ENCODE measurements at regions not wholly inside any gene's neighbourhood (a gene's known extent, or its start where the extent isn't known, plus 50 kb on each side); places are given as distances from the start of the nearest gene placed in this dataset.
A peak's percentile ranks its signal among the peaks of the same experiment; 100 is the strongest.

- H2BK120ac ChIP-seq (replicated peaks; ENCODE audit: low read depth, low read length), result no peak overlapping the region
- ChIA-PET POLR2A (ENCODE audit: partially characterized antibody) (interaction anchor here (0.8 to 1.0 kb wide), 2 partner anchors 267 to 271 kb away, joined by 3 to 4 read pairs; partner anchors contain the start of gene THBS1), CTCF (ENCODE audit: partially characterized antibody) (interaction anchor here (0.7 to 2.5 kb wide), 7 partner anchors 14 to 290 kb away, joined by 3 to 13 read pairs (median 3); partner anchors contain the start of gene THBS1)
- FAIRE-seq (no peak), DNase-seq (ENCODE audit: low read depth in 1 of 2, low spot score in 2 of 2) (peak in 1 of 2 experiments; percentile 9)
- H3K23ac ChIP-seq (ENCODE audit: insufficient read length), result no peak overlapping the region
- no peak overlapping the region for H3K4ac ChIP-seq (replicated peaks; ENCODE audit: insufficient read length, low read depth, low read length)
- no peaks in the 10 kb centered on the region for H3K4me1 ChIP-seq (replicated peaks in 1 of 4; ENCODE audit: control insufficient read depth in 3 of 4, insufficient read depth in 4 of 4, low read length in 3 of 4)
- peaks cover 0 to 1% (median 0%) of the 10 kb centered on the region in 4 experiments; a peak in 1 of 7 replicates for H3K27me3 ChIP-seq (replicated peaks in 1 of 4; ENCODE audit: control insufficient read depth in 3 of 4, extremely low read depth in 1 of 4, insufficient read depth in 3 of 4, low read length in 3 of 4)
- no peaks in the 10 kb centered on the region for H3K79me2 ChIP-seq (ENCODE audit: control insufficient read depth in 1 of 2, insufficient read depth in 2 of 2, low read length in 2 of 2)
- no peak overlapping the region for H3K14ac ChIP-seq (ENCODE audit: insufficient read length)
- H3K18ac ChIP-seq (ENCODE audit: extremely low read depth, low read length), result no peak overlapping the region
- no peak overlapping the region for H3K27ac ChIP-seq (ENCODE audit: low read depth, low read length)
- H4K20me1 ChIP-seq (replicated peaks in 1 of 2; ENCODE audit: control insufficient read depth in 1 of 2, insufficient read depth in 2 of 2, low read length in 2 of 2), result no peaks in the 10 kb centered on the region
- H2BK15ac ChIP-seq (ENCODE audit: low read length), result no peak overlapping the region
- H3K56ac ChIP-seq (replicated peaks; ENCODE audit: insufficient read length, low read depth, low read length), result no peak overlapping the region
- no peaks in the 10 kb centered on the region; the same call in 1 of the 2 replicates for H3K23me2 ChIP-seq (ENCODE audit: low read depth, low read length)
- no peak overlapping the region for H4K5ac ChIP-seq (ENCODE audit: insufficient read length, low read depth, low read length)
- H4K91ac ChIP-seq (replicated peaks; ENCODE audit: insufficient read length, low read length), result no peak overlapping the region
- no peaks in the 10 kb centered on the region for H3K79me1 ChIP-seq (ENCODE audit: low read depth, low read length)
- no peaks in the 10 kb centered on the region for H3K9me3 ChIP-seq (ENCODE audit: insufficient read depth in 2 of 2, low read depth in 1 of 2, low read length in 1 of 2)
- no peak overlapping the region for H2BK12ac ChIP-seq (ENCODE audit: low read depth, low read length)
- no peak overlapping the region for H3K4me3 ChIP-seq (ENCODE audit: extremely low read depth in 1 of 4, insufficient read depth in 2 of 4, low read depth in 3 of 4, low read length in 4 of 4)
- no peak overlapping the region for H2BK5ac ChIP-seq (ENCODE audit: low read depth, low read length)
- H3K36me3 ChIP-seq (ENCODE audit: control insufficient read depth in 2 of 4, insufficient read depth in 4 of 4, low read length in 3 of 4), result no peaks in the 10 kb centered on the region
- no peak overlapping the region for H2AK5ac ChIP-seq (ENCODE audit: low read depth, low read length)
- 94% methylated on average over 3 of the region's 3 CpGs; no CpG with 5 or more reads in 1 of the 2 experiments for WGBS, 2 experiments (ENCODE audit: extremely low coverage in 1 of 2, insufficient coverage in 1 of 2, insufficient read length in 1 of 2, insufficient replicate concordance in 2 of 2, low coverage in 1 of 2, low lambda C conversion rate in 2 of 2, missing lambda C conversion rate in 1 of 2)
- H3K9ac ChIP-seq (replicated peaks in 1 of 4; ENCODE audit: extremely low read depth in 1 of 4, low read depth in 3 of 4, low read length in 3 of 4), result no peak overlapping the region
- H2AFZ ChIP-seq (ENCODE audit: low read length), result no peak overlapping the region
- H2BK20ac ChIP-seq (ENCODE audit: low read length), result no peak overlapping the region
- no peak overlapping the region for H3K4me2 ChIP-seq (ENCODE audit: insufficient read depth in 1 of 2, low read depth in 2 of 2, low read length in 2 of 2)
- H4K8ac ChIP-seq (ENCODE audit: extremely low read depth, insufficient read depth, low read length), result no peak overlapping the region
- TF ChIP-seq RAD21 (IDR thresholded peaks at IDR 0.05 in 1 of 2, conservative IDR thresholded peaks at IDR 0.05 in 1 of 2; ENCODE audit: low read depth in 2 of 2, low read length in 2 of 2) (peak; percentile 70 to 74), ATF3 (IDR thresholded peaks at IDR 0.05; ENCODE audit: insufficient read depth, low read depth, low read length) (no peak), CTCF (IDR thresholded peaks at IDR 0.05; ENCODE audit: control extremely low read depth in 1 of 3, insufficient read depth in 1 of 3, low read depth in 1 of 3, low read length in 3 of 3) (peak; percentile 33 to 46 (median 42); a peak in 3 of 4 replicates)
Measured at GRCh38 chr15:39312984-39313383, 267.9 kb upstream of the THBS1 start.
